Erythroblast (primary cell): ENCODE measurements at regions not wholly inside any gene's neighbourhood (a gene's known extent, or its start where the extent isn't known, plus 50 kb on each side); places are given as distances from the start of the nearest gene placed in this dataset.

Experiments
- GATA1 ChIP-seq: IDR thresholded peaks from 2 replicates; pipeline ENCODE4 v1.6.1; 2011; ENCODE audit warnings: low read depth, mild to moderate bottlenecking, control low read depth, low read length, moderate library complexity
- POLR2A ChIP-seq: IDR thresholded peaks from 2 replicates; pipeline ENCODE4 v1.6.1; 2011; ENCODE audit warnings: mild to moderate bottlenecking, low read length

GRCh38 chr2:51483720-51484119 is 451.8 kb upstream of the NRXN1 start:
- TF ChIP-seq POLR2A = no peak
- no peak for TF ChIP-seq GATA1
